ENCODE measurements at regions not wholly inside any gene's neighbourhood (a gene's known extent, or its start where the extent isn't known, plus 50 kb on each side); places are given as distances from the start of the nearest gene placed in this dataset.
"Not testable (repeated sequence)": the region's sequence is repeated elsewhere in the genome, so short reads cannot be mapped to it uniquely, and the experiment has no call there.

DNA sequence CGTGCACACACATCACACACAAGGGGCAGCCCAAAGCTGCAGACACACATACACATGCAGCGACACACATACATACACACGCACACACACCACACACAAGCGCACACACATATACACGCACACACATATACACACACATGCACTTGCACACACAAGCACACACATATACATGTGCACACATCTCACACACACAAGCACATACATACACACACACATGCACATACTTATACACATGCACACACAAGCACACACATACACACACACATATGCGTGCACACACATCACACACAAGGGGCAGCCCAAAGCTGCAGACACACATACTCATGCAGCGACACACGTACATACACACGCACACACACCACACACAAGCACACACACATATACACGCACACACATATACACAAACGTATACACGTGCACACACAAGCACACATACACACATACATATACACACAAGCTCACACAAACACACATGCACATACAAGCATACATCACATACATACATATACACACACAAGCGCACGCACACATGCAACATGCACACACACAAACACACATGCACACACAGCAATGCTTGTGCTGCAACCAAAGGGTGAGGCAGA, 178.8 kb upstream of the PFKP start:
- DNase-seq, result no peak

GRCh38 chr10:2887391-2888070, 179.8 kb upstream of the PFKP start:
- no peak for DNase-seq

DNA sequence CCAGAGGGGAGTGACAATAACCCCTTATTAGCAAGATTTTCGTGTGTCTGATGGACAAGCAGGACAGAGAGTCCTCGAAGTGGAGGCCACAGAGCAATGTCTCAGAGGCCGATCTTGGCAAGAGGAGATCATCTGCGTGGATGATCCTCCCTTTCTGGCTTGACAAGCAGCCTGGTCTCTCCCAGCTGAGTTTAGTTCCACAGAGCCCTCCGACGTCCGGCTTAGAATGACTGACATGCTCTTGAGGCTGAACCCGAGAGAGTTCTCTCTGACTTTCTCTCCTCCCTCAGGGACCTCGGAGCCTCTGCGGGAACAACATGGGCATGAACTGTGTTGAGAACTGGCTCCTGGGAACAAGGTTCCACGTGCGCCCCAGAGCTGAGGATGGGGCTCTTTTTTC, 180.7 kb upstream of the PFKP start:
- no peak for DNase-seq

GRCh38 chr10:2885288-2886278, 181.8 kb upstream of the PFKP start:
- DNase-seq, result peak; percentile 73

GRCh38 chr10:2883983-2884540, 183.3 kb upstream of the PFKP start:
- not testable (repeated sequence) for DNase-seq

GRCh38 chr10:2883238-2883637, 184.1 kb upstream of the PFKP start:
- DNase-seq, result no peak

DNA sequence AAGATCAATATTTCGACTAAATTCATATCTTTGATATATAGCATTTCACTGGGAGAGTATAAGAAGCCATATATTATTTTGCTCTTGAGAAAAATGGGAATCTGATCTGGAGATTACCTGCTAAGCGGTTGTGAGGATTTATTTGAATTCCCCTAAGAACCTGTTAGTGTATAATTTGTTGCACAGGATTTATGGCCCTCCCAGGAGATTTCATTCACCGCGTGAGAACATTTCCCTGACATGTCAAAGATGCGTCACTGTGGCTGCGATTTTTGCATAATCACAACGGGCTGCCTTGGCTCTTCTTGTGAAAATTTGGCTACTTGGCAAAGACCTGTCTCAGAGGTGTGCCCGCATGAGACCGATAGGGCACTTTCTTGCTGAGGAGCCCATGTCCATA, 184.7 kb upstream of the PFKP start:
- DNase-seq, result peak; percentile 50

- no peak for DNase-seq
Observed at GRCh38 chr10:2881720-2882620, 185.4 kb upstream of the PFKP start.

DNA sequence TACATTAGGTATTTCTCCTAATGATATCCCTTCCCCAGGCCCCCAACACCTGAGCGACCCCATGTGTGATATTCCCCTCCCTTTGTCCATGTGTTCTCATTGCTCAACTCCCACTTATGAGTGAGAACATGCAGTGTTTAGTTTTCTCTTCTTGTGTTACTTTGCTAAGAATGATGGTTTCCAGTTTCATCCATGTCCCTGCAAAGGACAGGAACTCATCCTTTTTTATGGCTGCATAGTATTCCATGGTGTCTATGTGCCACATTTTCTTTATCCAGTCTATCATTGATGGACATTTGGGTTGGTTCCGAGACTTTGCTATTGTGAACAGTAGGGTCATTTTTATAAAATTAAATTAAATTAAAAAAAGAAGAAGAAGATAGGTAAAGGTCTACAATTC, 187.3 kb upstream of the PFKP start:
- DNase-seq, result not testable (repeated sequence)

DNA sequence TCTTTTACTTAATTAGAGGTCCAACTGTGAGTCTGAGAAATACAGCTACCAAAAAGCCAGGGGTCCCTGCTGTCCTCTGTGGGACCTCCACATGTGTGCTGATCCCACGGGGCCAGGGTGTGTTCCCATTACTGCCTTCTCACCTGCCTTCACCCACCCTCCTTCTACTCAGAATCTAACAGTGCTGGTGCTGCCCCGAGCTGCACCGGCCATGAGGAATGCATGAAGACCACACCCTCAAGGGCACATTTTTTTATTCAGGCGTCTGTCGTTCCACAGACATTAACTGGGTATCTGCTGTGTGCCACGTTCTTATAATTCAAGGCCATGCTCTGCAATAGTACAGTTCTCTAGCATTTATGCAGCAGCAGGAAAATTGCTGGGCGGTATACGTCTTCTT, 188.5 kb upstream of the PFKP start:
- no peak for DNase-seq

DNA sequence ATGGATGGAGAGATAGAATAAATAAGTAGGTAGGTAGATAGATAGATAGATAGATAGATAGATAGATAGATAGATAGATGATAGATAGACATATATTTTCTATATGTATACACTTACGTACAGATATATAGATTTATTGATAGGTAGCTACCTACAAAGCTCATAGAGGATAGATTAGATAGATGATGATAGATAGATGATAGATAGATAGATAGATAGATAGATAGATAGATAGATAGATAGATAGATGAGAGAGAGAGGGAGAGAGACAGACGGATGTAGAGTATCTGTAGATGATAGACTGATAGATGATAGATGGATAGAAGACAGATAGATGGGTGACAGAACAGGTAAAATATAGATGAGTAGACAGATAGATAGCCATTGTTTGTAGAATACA, 191.3 kb upstream of the PFKP start:
- DNase-seq, result no peak

DNA sequence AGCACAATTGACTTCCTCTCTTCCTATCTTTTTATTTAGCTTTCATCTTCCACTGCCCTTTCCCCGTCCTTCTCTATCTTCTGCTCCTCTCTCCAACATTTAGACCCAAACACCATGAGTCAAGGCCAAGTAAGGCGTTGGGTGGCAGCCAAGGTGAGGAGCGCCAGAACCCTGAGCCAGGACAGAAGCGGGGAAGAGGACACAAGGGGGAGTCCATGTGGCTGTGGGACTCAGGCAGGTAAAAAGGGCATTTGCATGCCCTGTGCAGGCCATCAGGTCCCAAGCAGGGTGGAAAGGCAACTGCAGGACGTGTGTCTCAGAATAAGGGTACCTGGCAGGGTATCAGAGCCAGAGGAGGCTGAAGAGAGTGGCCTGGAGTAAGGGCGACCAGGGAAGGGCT, 192.4 kb upstream of the PFKP start:
- no peak for DNase-seq

DNA sequence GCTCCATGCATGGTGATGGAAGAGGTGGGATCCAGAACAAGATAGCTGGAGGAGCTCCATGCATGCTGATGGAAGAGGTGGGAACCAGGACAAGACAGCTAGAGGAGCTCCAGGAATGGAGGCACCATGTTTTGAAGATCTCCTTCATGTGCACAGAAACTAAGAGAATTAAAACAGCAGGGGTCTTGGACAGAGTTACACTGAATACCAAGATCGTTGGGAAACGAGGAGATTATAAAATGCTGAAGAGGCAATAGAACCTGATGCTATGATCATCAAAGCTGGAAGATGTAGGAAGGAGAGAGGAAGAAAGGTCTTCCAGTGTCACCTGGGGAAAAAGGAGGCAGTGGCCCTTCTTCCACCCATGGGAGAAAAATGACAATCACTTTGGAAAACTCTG, 193.6 kb upstream of the PFKP start:
- DNase-seq, result no peak

GRCh38 chr10:2871673-2872219, 195.6 kb upstream of the PFKP start:
- no peak for DNase-seq

- no peak for DNase-seq
Observed at GRCh38 chr10:2870654-2871053, 196.7 kb upstream of the PFKP start.

DNA sequence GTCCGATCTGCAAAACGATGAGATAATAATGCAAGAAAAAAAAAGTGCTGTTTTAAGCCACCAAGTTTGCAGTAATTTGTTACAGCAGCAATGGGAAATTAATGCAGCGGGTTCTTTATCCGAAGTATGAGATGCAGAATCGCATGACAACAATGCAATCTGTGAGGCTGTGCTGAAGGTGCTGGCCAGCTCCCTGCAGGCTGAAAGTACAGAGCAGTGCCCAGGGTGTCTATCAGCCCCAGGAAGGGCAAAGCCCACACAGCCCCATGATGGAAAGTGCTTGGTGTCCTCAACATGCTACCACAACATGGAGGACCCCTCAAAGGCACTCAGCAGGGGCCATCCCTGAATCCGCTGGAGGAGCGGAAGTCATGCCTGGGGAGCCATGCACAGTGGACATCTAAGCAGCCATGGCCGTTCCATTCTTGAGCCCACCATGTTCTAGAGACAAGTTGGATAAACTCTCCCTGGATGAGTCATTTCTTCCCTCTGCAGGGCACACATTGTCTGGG, 199.5 kb upstream of the PFKP start:
- no peak for DNase-seq

DNA sequence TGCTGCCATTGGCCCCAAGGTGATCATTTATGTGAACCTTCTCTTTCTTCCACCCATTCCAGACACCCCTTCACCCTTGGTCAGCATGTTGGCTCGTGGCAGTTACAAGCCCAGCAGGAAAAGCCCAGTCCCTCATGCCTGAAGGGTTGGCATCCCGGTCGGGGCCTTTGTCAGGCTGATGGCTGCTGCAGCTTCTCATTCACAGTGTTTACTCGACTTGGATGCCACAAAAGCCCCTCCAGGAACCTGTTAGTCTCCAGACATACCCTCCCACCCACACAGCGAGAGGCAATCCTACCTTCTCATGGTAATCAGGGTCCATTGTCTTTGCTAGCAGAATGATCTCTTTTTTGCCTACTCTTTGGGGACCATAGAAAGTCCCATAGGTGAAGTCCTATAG, 200.8 kb upstream of the PFKP start:
- no peak for DNase-seq

GRCh38 chr10:2861632-2862210, 205.6 kb upstream of the PFKP start:
- peak; percentile 34 for DNase-seq

- DNase-seq, result no peak
Observed at GRCh38 chr10:2858452-2858851, 208.9 kb upstream of the PFKP start.

DNA sequence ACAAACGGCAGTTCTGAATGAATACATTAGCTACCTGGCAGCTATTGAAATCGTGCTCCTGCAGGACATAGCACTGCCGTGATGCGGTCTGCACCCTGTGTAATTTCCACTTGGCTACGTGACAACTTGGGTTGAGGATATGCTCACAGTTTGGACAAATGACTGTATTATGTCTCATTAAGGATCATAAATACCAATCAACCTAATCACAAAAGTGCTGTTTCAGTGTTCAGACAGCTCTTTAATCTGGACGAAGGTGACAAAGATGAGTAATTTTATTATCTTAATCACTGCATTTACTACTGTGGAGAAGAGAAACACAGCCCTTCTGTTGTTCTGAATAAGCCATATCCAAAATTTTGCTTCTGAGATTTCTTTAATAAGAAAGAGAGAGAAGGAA, 210.8 kb upstream of the PFKP start:
- no peak for DNase-seq

DNA sequence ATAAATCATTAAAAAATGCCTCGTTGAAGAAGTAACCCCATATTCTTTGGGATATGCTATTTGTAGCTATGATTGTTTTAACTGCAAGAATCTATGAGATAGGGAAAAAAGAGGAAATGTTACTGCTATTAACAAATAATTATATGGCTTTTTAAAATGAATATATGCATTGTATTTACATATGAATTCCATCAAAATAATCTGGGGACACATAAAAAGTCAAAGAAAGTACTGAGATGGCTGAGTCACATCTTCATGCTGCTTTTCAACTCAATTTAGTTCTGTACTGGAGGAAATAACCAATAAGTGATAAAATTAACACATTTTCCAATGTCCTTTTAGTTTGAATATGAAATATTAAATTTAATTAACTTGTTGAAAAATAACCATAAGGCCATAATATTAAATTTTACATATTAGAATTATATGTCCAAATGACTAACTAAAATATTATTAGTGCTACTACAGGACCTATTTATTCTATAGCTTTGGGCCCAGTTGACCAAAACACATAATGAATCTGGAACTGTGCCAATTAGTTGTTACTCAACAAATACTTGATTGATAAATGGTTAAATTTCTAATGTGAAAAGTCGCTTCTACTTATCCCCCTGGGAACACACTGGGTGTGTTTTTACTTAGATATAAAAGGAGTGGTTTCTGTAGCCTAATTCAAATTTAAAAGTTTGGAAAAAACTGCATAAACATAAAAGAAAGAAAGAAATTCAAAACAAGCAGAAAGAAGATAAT, 214.6 kb upstream of the PFKP start:
- no peak for DNase-seq
